GM23338 (cell line): ENCODE measurements at regions not wholly inside any gene's neighbourhood (a gene's known extent, or its start where the extent isn't known, plus 50 kb on each side); places are given as distances from the start of the nearest gene placed in this dataset.
A peak's percentile ranks its signal among the peaks of the same experiment; 100 is the strongest.

ENCODE experiments used
- ATAC-seq: fragments of 200-7000 bp; cut with Tn5 transposase; 3 replicates; pipeline ENCODE4 v1.9.1; 2020
- DNase-seq: peaks from one replicate; pipeline ENCODE4 v3.0.0-alpha.2; 2015; ENCODE audit warnings: low spot score
- H2AFZ ChIP-seq: fragments of 200-600 bp; sonication (generic); 2 replicates; pipeline ENCODE4 v1.8.0; 2016; ENCODE audit warnings: antibody characterized with exemption, mild to moderate bottlenecking, moderate library complexity
- H3F3A ChIP-seq: fragments of 200-600 bp; sonication (generic); replicated peaks from 2 replicates; pipeline ENCODE4 v1.8.0; 2017; ENCODE audit warnings: antibody characterized with exemption, mixed run types, low read depth
- H3K27ac ChIP-seq: fragments of 200-600 bp; sonication (generic); 2 replicates; pipeline ENCODE4 v1.6.1; 2016; ENCODE audit warnings: low read depth
- H3K27me3 ChIP-seq: fragments of 200-600 bp; sonication (generic); 2 replicates; pipeline ENCODE4 v1.8.0; 2016; ENCODE audit warnings: mild to moderate bottlenecking, mixed run types, moderate library complexity; ENCODE audit not compliant: insufficient read depth
- H3K36me3 ChIP-seq: fragments of 200-600 bp; sonication (generic); 2 replicates; pipeline ENCODE4 v1.8.0; 2016; ENCODE audit warnings: mild to moderate bottlenecking; ENCODE audit not compliant: insufficient read depth
- H3K4me1 ChIP-seq: fragments of 200-600 bp; sonication (generic); 2 replicates; pipeline ENCODE4 v1.8.0; 2016; ENCODE audit warnings: mild to moderate bottlenecking, moderate library complexity; ENCODE audit not compliant: insufficient read depth
- H3K4me2 ChIP-seq: fragments of 200-600 bp; sonication (generic); 2 replicates; pipeline ENCODE4 v1.7.1; 2017; ENCODE audit warnings: mixed run types
- H3K4me3 ChIP-seq: fragments of 200-600 bp; sonication (generic); 2 replicates; pipeline ENCODE4 v1.6.1; 2016; ENCODE audit warnings: mixed run types
- H3K79me2 ChIP-seq: fragments of 200-600 bp; sonication (generic); replicated peaks from 2 replicates; pipeline ENCODE4 v1.8.0; 2017; ENCODE audit warnings: mild to moderate bottlenecking; ENCODE audit not compliant: insufficient read depth
- H3K9me2 ChIP-seq: fragments of 200-600 bp; sonication (generic); 2 replicates; pipeline ENCODE4 v1.8.0; 2017; ENCODE audit not compliant: insufficient read depth
- H4K20me1 ChIP-seq: fragments of 200-600 bp; sonication (generic); replicated peaks from 2 replicates; pipeline ENCODE4 v1.8.0; 2017; ENCODE audit warnings: mild to moderate bottlenecking; ENCODE audit not compliant: insufficient read depth
- H3K27ac Mint-ChIP-seq: 2 replicates; pipeline ENCODE4 v1.8.0; 2020; ENCODE audit warnings: inconsistent platforms, mild to moderate bottlenecking, moderate library complexity, mixed read lengths
- H3K27me3 Mint-ChIP-seq: 3 replicates; pipeline ENCODE4 v1.8.0; 2022; ENCODE audit warnings: low read depth, mild to moderate bottlenecking, moderate library complexity, mixed read lengths, inconsistent platforms; ENCODE audit not compliant: insufficient read depth, poor library complexity
- H3K36me3 Mint-ChIP-seq: 3 replicates; pipeline ENCODE4 v1.8.0; 2021; ENCODE audit warnings: low read depth, mild to moderate bottlenecking, inconsistent platforms, moderate library complexity, mixed read lengths
- H3K4me1 Mint-ChIP-seq: 3 replicates; pipeline ENCODE4 v1.8.0; 2020; ENCODE audit warnings: mild to moderate bottlenecking, inconsistent platforms, mixed read lengths
- H3K4me3 Mint-ChIP-seq: 3 replicates; pipeline ENCODE4 v1.8.0; 2021; ENCODE audit warnings: moderate library complexity, mild to moderate bottlenecking, inconsistent platforms, mixed read lengths
- H3K9me3 Mint-ChIP-seq: 3 replicates; pipeline ENCODE4 v1.8.0; 2020; ENCODE audit warnings: moderate library complexity, mild to moderate bottlenecking, inconsistent platforms, mixed read lengths
- CREB1 ChIP-seq: fragments of 250-450 bp; sonication (Bioruptor Pico); IDR thresholded peaks from 2 replicates; pipeline ENCODE4 v1.5.0; 2020; ENCODE audit warnings: low read depth, mild to moderate bottlenecking, moderate library complexity
- ETS1 ChIP-seq: IDR thresholded peaks from 2 replicates; pipeline ENCODE4 v1.6.1; 2016; ENCODE audit warnings: antibody characterized with exemption
- EZH2 ChIP-seq: fragments of 200-600 bp; sonication (generic); IDR thresholded peaks from one replicate; pipeline ENCODE4 v1.8.0; 2017; ENCODE audit warnings: antibody characterized with exemption, mild to moderate bottlenecking, low read depth; ENCODE audit not compliant: unreplicated experiment
- REST ChIP-seq: IDR thresholded peaks from one replicate; pipeline ENCODE4 v1.6.1; 2018; ENCODE audit warnings: antibody characterized with exemption; ENCODE audit not compliant: unreplicated experiment
- ZNF331 ChIP-seq: fragments of 250-450 bp; sonication (Bioruptor Pico); IDR thresholded peaks from 2 replicates; pipeline ENCODE4 v1.5.0; 2020; ENCODE audit warnings: low read depth, mild to moderate bottlenecking, moderate library complexity
- TF ChIP-seq, protein P1 (sequence below): fragments of 250-450 bp; sonication (Bioruptor Pico); IDR thresholded peaks from 2 replicates; pipeline ENCODE4 v1.5.0; 2020; ENCODE audit warnings: mild to moderate bottlenecking, moderate library complexity

- TF ChIP-seq, protein P1, sequence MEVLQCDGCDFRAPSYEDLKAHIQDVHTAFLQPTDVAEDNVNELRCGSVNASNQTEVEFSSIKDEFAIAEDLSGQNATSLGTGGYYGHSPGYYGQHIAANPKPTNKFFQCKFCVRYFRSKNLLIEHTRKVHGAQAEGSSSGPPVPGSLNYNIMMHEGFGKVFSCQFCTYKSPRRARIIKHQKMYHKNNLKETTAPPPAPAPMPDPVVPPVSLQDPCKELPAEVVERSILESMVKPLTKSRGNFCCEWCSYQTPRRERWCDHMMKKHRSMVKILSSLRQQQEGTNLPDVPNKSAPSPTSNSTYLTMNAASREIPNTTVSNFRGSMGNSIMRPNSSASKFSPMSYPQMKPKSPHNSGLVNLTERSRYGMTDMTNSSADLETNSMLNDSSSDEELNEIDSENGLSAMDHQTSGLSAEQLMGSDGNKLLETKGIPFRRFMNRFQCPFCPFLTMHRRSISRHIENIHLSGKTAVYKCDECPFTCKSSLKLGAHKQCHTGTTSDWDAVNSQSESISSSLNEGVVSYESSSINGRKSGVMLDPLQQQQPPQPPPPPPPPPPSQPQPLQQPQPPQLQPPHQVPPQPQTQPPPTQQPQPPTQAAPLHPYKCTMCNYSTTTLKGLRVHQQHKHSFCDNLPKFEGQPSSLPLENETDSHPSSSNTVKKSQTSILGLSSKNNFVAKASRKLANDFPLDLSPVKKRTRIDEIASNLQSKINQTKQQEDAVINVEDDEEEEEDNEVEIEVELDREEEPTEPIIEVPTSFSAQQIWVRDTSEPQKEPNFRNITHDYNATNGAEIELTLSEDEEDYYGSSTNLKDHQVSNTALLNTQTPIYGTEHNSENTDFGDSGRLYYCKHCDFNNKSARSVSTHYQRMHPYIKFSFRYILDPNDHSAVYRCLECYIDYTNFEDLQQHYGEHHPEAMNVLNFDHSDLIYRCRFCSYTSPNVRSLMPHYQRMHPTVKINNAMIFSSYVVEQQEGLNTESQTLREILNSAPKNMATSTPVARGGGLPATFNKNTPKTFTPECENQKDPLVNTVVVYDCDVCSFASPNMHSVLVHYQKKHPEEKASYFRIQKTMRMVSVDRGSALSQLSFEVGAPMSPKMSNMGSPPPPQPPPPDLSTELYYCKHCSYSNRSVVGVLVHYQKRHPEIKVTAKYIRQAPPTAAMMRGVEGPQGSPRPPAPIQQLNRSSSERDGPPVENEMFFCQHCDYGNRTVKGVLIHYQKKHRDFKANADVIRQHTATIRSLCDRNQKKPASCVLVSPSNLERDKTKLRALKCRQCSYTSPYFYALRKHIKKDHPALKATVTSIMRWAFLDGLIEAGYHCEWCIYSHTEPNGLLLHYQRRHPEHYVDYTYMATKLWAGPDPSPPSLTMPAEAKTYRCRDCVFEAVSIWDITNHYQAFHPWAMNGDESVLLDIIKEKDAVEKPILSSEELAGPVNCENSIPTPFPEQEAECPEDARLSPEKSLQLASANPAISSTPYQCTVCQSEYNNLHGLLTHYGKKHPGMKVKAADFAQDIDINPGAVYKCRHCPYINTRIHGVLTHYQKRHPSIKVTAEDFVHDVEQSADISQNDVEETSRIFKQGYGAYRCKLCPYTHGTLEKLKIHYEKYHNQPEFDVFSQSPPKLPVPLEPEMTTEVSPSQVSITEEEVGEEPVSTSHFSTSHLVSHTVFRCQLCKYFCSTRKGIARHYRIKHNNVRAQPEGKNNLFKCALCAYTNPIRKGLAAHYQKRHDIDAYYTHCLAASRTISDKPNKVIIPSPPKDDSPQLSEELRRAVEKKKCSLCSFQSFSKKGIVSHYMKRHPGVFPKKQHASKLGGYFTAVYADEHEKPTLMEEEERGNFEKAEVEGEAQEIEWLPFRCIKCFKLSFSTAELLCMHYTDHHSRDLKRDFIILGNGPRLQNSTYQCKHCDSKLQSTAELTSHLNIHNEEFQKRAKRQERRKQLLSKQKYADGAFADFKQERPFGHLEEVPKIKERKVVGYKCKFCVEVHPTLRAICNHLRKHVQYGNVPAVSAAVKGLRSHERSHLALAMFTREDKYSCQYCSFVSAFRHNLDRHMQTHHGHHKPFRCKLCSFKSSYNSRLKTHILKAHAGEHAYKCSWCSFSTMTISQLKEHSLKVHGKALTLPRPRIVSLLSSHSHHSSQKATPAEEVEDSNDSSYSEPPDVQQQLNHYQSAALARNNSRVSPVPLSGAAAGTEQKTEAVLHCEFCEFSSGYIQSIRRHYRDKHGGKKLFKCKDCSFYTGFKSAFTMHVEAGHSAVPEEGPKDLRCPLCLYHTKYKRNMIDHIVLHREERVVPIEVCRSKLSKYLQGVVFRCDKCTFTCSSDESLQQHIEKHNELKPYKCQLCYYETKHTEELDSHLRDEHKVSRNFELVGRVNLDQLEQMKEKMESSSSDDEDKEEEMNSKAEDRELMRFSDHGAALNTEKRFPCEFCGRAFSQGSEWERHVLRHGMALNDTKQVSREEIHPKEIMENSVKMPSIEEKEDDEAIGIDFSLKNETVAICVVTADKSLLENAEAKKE (CRISPR knock-in tag) = no peak
- no peak for TF ChIP-seq CREB1 (CRISPR knock-in tag)
- TF ChIP-seq EZH2 = no peak
- TF ChIP-seq ZNF331 (CRISPR knock-in tag) = no peak
- TF ChIP-seq ETS1 = no peak
Measured at GRCh38 chr6:1496836-1497760, 107.7 kb downstream of the FOXF2 start (continued).

DNA sequence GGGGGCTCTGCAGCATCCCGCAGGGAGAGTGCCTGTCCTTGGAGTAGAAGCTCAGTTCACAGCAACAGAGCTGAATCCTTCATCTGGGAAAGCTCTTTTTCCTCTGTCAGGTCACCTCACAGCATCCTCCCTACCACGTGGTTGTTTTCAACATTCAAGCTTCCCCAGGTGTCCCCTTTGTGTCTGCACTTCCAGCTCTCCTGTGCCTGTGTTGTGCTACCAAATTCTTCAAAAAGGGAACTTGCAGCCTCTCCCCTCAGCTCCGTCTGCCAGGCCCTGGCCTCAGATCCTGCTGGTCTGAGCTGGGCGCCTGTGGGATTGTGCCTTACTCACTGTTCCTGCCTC lies 108.4 kb downstream of the FOXF2 start:
- Mint-ChIP-seq H3K4me1 (peaks cover 12% of the 10 kb centered on the region), H3K36me3 (peaks cover 9% of the 10 kb centered on the region), H3K4me3 (no peak overlapping the region; the same call in 2 of the 3 replicates), H3K27me3 (peaks cover 4% of the 10 kb centered on the region), H3K27ac (peak overlapping the region; percentile 18; the same call in 1 of the 2 replicates), H3K9me3 (peaks cover 16% of the 10 kb centered on the region)
- H3K9me2 ChIP-seq = no peaks in the 10 kb centered on the region
- no peaks in the 10 kb centered on the region for H3K4me1 ChIP-seq
- no peaks in the 10 kb centered on the region for H3F3A ChIP-seq
- peak overlapping the region; percentile 66 for H2AFZ ChIP-seq
- no peaks in the 10 kb centered on the region for H3K36me3 ChIP-seq
- DNase-seq (peak; percentile 22), ATAC-seq (peak; percentile 87)
- no peak overlapping the region for H3K4me2 ChIP-seq
- H3K79me2 ChIP-seq = no peaks in the 10 kb centered on the region
- H4K20me1 ChIP-seq = no peaks in the 10 kb centered on the region
- H3K27ac ChIP-seq = no peak overlapping the region
- H3K27me3 ChIP-seq = no peaks in the 10 kb centered on the region
- H3K4me3 ChIP-seq = no peak overlapping the region
- TF ChIP-seq REST = no peak
